WTC11 (cell line): ENCODE measurements at regions not wholly inside any gene's neighbourhood (a gene's known extent, or its start where the extent isn't known, plus 50 kb on each side); places are given as distances from the start of the nearest gene placed in this dataset.
"Not testable (repeated sequence)": the region's sequence is repeated elsewhere in the genome, so short reads cannot be mapped to it uniquely, and the experiment has no call there.

Source experiments
- ATAC-seq: fragments of 200-7000 bp; cut with Tn5 transposase; 2 replicates; pipeline ENCODE4 v1.10.0; 2021; ENCODE audit warnings: mild to moderate bottlenecking, moderate library complexity
- CTCF ChIA-PET: fragments of 300-600 bp; sonication (Branson Sonifier 250); formaldehyde crosslinking; loops from one replicate; lab custom pipeline; 2021; ENCODE audit warnings: antibody characterized with exemption; lab: Charles Lee
- POLR2A ChIA-PET: fragments of 350-600 bp; sonication (Branson Sonifier 250); formaldehyde crosslinking; loops from one replicate; lab custom pipeline; 2021; ENCODE audit warnings: antibody characterized with exemption; lab: Charles Lee
- DNase-seq: peaks from one replicate; pipeline ENCODE4 v3.0.0; 2021; ENCODE audit warnings: low spot score
- H3K27ac Mint-ChIP-seq: 2 replicates; pipeline ENCODE4 v1.8.0; 2021; ENCODE audit warnings: mixed read lengths
- H3K27me3 Mint-ChIP-seq: 2 replicates; pipeline ENCODE4 v1.8.0; 2021; ENCODE audit warnings: low read depth, mild to moderate bottlenecking, moderate library complexity, mixed read lengths
- H3K36me3 Mint-ChIP-seq: 2 replicates; pipeline ENCODE4 v1.8.0; 2021; ENCODE audit warnings: mixed read lengths
- H3K4me1 Mint-ChIP-seq: 2 replicates; pipeline ENCODE4 v1.8.0; 2022; ENCODE audit warnings: mixed read lengths
- H3K4me3 Mint-ChIP-seq: 2 replicates; pipeline ENCODE4 v1.8.0; 2021; ENCODE audit warnings: mild to moderate bottlenecking, moderate library complexity, mixed read lengths
- H3K9me3 Mint-ChIP-seq: 2 replicates; pipeline ENCODE4 v1.8.0; 2021; ENCODE audit warnings: mixed read lengths
- ATF2 ChIP-seq: sonication (generic); formaldehyde crosslinking; IDR thresholded peaks from 2 replicates; pipeline ENCODE4 v1.8.1; 2022; ENCODE audit warnings: low read depth, missing genetic modification reagents, borderline replicate concordance
- CREM ChIP-seq: sonication (generic); formaldehyde crosslinking; IDR thresholded peaks from 2 replicates; pipeline ENCODE4 v1.8.1; 2022; ENCODE audit warnings: mild to moderate bottlenecking, missing genetic modification reagents, moderate library complexity
- E2F1 ChIP-seq: sonication (generic); formaldehyde crosslinking; IDR thresholded peaks from 2 replicates; pipeline ENCODE4 v1.8.0; 2022; ENCODE audit warnings: mild to moderate bottlenecking, missing genetic modification reagents
- FOXJ3 ChIP-seq: sonication (generic); formaldehyde crosslinking; IDR thresholded peaks from 2 replicates; pipeline ENCODE4 v1.9.0; 2021; ENCODE audit warnings: missing genetic modification reagents, mild to moderate bottlenecking, borderline replicate concordance
- FOXP1 ChIP-seq: sonication (generic); formaldehyde crosslinking; IDR thresholded peaks from 2 replicates; pipeline ENCODE4 v1.8.0; 2022; ENCODE audit warnings: missing genetic modification reagents, mild to moderate bottlenecking, moderate library complexity, borderline replicate concordance
- GTF2I ChIP-seq: fragments of 250-450 bp; sonication (Bioruptor Pico); conservative IDR thresholded peaks from 2 replicates; pipeline ENCODE4 v1.4.0; 2021; ENCODE audit warnings: mild to moderate bottlenecking
- JUN ChIP-seq: sonication (generic); formaldehyde crosslinking; IDR thresholded peaks from 2 replicates; pipeline ENCODE4 v1.8.0; 2023; ENCODE audit warnings: mild to moderate bottlenecking, missing genetic modification reagents
- MAX ChIP-seq: sonication (generic); formaldehyde crosslinking; IDR thresholded peaks from 2 replicates; pipeline ENCODE4 v1.8.0; 2022; ENCODE audit warnings: mild to moderate bottlenecking, missing genetic modification reagents
- MXD4 ChIP-seq: fragments of 250-450 bp; sonication (Bioruptor Pico); IDR thresholded peaks from 2 replicates; pipeline ENCODE4 v1.8.0; 2021; ENCODE audit warnings: mild to moderate bottlenecking, moderate library complexity, borderline replicate concordance
- MYBL2 ChIP-seq: sonication (generic); formaldehyde crosslinking; IDR thresholded peaks from 2 replicates; pipeline ENCODE4 v1.8.1; 2023; ENCODE audit warnings: mild to moderate bottlenecking, moderate library complexity, missing genetic modification reagents
- NFATC4 ChIP-seq: fragments of 250-450 bp; sonication (Bioruptor Pico); IDR thresholded peaks from 2 replicates; pipeline ENCODE4 v1.9.0; 2021; ENCODE audit warnings: mild to moderate bottlenecking
- NR1H2 ChIP-seq: sonication (generic); formaldehyde crosslinking; IDR thresholded peaks from 2 replicates; pipeline ENCODE4 v1.9.0; 2021; ENCODE audit warnings: mild to moderate bottlenecking, moderate library complexity, missing genetic modification reagents
- TCF7 ChIP-seq: sonication (generic); formaldehyde crosslinking; IDR thresholded peaks from 2 replicates; pipeline ENCODE4 v1.8.0; 2022; ENCODE audit warnings: mild to moderate bottlenecking, low read depth, missing genetic modification reagents, moderate library complexity
- USF1 ChIP-seq: sonication (generic); formaldehyde crosslinking; IDR thresholded peaks from 2 replicates; pipeline ENCODE4 v1.8.0; 2022; ENCODE audit warnings: mild to moderate bottlenecking, missing genetic modification reagents
- ZNF263 ChIP-seq: sonication (generic); formaldehyde crosslinking; IDR thresholded peaks from 2 replicates; pipeline ENCODE4 v1.8.1; 2022; ENCODE audit warnings: low read depth, mild to moderate bottlenecking, moderate library complexity, missing genetic modification reagents
- ZNF423 ChIP-seq: fragments of 250-450 bp; sonication (Bioruptor Pico); IDR thresholded peaks from 2 replicates; pipeline ENCODE4 v2.1.2; 2022; ENCODE audit warnings: mild to moderate bottlenecking, moderate library complexity
- TF ChIP-seq, protein P1 (sequence below): sonication (generic); formaldehyde crosslinking; IDR thresholded peaks from 2 replicates; pipeline ENCODE4 v1.8.0; 2022; ENCODE audit warnings: mild to moderate bottlenecking, missing genetic modification reagents
- TF ChIP-seq, protein P2 (sequence below): sonication (generic); formaldehyde crosslinking; IDR thresholded peaks from 2 replicates; pipeline ENCODE4 v1.8.1; 2023; ENCODE audit warnings: mild to moderate bottlenecking, missing genetic modification reagents, moderate library complexity
- TF ChIP-seq, protein P3 (sequence below): fragments of 250-450 bp; sonication (Bioruptor Pico); IDR thresholded peaks from 2 replicates; pipeline ENCODE4 v2.1.2; 2022; ENCODE audit warnings: mild to moderate bottlenecking, moderate library complexity
- TF ChIP-seq, protein P4 (sequence below): sonication (generic); formaldehyde crosslinking; IDR thresholded peaks from 2 replicates; pipeline ENCODE4 v1.8.1; 2023; ENCODE audit warnings: mild to moderate bottlenecking, missing genetic modification reagents

- no peak for TF ChIP-seq ZNF263 (CRISPR knock-in tag)
- no peak for TF ChIP-seq MXD4 (CRISPR knock-in tag)
- no peak for TF ChIP-seq NR1H2 (CRISPR knock-in tag)
- TF ChIP-seq, all 79 proteins: peak for 0
Measured at GRCh38 chr2:58387701-58388100, 146.6 kb upstream of the FANCL start (continued).

DNA sequence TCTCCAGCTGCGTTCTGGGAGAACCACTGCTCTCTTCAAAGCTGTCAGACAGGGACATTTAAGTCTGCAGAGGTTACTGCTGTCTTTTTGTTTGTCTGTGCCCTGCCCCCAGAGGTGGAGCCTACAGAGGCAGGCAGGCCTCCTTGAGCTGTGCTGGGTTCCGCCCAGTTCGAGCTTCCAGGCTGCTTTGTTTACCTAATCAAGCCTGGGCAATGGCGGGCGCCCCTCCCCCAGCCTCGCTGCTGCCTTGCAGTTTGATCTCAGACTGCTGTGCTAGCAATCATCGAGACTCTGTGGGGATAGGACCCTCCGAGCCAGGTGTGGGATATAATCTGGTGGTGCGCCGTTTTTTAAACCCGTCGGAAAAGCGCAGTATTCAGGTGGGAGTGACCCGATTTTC lies 145.8 kb upstream of the FANCL start:
- Mint-ChIP-seq H3K36me3 (peaks cover 12% of the 10 kb centered on the region), H3K9me3 (peaks cover 22% of the 10 kb centered on the region), H3K4me3 (peak overlapping the region; percentile 62), H3K27ac (peak overlapping the region; percentile 88; the same call in 1 of the 2 replicates), H3K4me1 (peaks cover 10% of the 10 kb centered on the region)
- ATAC-seq, CTCF ChIA-PET, POLR2A ChIA-PET, H3K27me3 Mint-ChIP-seq: not testable (repeated sequence)
- DNase-seq = peak; percentile 69

DNA sequence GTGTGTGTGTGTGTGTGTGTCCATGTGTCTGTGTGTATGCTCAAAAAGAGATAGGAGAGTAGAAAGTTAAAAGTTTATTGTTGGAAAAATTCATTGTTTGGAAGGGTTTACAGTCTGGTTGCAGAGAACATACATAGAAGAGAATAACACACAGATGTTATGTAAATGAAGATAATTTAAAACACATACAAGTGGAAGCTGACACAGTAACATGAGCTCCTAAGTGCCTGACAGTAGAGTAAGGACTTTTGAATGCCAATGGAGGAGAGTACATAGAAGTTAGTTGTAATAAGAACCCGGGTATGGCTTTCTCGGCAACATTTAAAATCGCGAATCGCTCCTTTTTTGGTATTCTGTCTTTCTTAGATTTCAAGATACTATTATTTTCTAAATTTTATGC lies 137.0 kb upstream of the FANCL start:
- TF ChIP-seq E2F1 (CRISPR knock-in tag) (no peak), MYBL2 (no peak), ATF2 (CRISPR knock-in tag) (no peak), FOXP1 (no peak), USF1 (CRISPR knock-in tag) (no peak)
- TF ChIP-seq, protein P1, sequence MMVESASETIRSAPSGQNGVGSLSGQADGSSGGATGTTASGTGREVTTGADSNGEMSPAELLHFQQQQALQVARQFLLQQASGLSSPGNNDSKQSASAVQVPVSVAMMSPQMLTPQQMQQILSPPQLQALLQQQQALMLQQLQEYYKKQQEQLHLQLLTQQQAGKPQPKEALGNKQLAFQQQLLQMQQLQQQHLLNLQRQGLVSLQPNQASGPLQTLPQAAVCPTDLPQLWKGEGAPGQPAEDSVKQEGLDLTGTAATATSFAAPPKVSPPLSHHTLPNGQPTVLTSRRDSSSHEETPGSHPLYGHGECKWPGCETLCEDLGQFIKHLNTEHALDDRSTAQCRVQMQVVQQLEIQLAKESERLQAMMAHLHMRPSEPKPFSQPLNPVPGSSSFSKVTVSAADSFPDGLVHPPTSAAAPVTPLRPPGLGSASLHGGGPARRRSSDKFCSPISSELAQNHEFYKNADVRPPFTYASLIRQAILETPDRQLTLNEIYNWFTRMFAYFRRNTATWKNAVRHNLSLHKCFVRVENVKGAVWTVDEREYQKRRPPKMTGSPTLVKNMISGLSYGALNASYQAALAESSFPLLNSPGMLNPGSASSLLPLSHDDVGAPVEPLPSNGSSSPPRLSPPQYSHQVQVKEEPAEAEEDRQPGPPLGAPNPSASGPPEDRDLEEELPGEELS (CRISPR knock-in tag) = no peak
- TF ChIP-seq, protein P2, sequence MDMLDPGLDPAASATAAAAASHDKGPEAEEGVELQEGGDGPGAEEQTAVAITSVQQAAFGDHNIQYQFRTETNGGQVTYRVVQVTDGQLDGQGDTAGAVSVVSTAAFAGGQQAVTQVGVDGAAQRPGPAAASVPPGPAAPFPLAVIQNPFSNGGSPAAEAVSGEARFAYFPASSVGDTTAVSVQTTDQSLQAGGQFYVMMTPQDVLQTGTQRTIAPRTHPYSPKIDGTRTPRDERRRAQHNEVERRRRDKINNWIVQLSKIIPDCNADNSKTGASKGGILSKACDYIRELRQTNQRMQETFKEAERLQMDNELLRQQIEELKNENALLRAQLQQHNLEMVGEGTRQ (CRISPR knock-in tag) = no peak
- TF ChIP-seq, all 79 proteins: peak for 0
- CTCF ChIA-PET = interaction anchor here (1.5 kb wide), 1 partner anchor 19 kb away, joined by 5 read pairs; no protein-coding TSS in a partner anchor
- POLR2A ChIA-PET = no interaction called here

DNA sequence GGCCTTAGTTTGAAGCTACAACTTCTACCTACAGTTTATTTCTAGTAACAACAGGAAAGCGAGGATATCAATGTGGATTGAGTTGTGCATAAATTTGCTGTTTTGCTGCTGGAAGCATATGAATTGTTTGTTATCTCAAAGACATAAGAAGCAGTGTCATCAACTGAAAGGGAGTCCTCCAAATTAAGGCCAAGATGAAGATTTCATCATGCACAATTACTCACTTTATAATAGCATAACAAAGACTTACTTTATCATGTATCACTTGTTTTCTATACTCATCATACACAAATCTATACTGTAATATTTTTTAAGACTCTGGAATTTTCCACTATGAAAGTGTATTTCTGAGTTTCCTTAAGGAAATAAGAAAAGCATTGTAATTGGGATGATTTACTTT lies 136.1 kb upstream of the FANCL start:
- Mint-ChIP-seq H3K27ac (no peak overlapping the region), H3K27me3 (no peaks in the 10 kb centered on the region), H3K9me3 (peaks cover 23% of the 10 kb centered on the region), H3K36me3 (no peaks in the 10 kb centered on the region), H3K4me1 (peaks cover 3% of the 10 kb centered on the region; the same call in 1 of the 2 replicates), H3K4me3 (no peak overlapping the region)
- POLR2A ChIA-PET = no interaction called here
- DNase-seq = no peak
- CTCF ChIA-PET = interaction anchor here (1.5 kb wide), 1 partner anchor 18 kb away, joined by 5 read pairs; no protein-coding TSS in a partner anchor
- no peak for ATAC-seq
- TF ChIP-seq GTF2I (no peak), MAX (no peak), ZNF423 (CRISPR knock-in tag) (no peak), JUN (CRISPR knock-in tag) (no peak), FOXJ3 (no peak), CREM (CRISPR knock-in tag) (no peak), NFATC4 (CRISPR knock-in tag) (no peak), TCF7 (CRISPR knock-in tag) (no peak)
- TF ChIP-seq, protein P3, sequence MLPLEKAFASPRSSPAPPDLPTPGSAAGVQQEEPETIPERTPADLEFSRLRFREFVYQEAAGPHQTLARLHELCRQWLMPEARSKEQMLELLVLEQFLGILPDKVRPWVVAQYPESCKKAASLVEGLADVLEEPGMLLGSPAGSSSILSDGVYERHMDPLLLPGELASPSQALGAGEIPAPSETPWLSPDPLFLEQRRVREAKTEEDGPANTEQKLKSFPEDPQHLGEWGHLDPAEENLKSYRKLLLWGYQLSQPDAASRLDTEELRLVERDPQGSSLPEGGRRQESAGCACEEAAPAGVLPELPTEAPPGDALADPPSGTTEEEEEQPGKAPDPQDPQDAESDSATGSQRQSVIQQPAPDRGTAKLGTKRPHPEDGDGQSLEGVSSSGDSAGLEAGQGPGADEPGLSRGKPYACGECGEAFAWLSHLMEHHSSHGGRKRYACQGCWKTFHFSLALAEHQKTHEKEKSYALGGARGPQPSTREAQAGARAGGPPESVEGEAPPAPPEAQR (CRISPR knock-in tag) = no peak
- TF ChIP-seq, protein P4, sequence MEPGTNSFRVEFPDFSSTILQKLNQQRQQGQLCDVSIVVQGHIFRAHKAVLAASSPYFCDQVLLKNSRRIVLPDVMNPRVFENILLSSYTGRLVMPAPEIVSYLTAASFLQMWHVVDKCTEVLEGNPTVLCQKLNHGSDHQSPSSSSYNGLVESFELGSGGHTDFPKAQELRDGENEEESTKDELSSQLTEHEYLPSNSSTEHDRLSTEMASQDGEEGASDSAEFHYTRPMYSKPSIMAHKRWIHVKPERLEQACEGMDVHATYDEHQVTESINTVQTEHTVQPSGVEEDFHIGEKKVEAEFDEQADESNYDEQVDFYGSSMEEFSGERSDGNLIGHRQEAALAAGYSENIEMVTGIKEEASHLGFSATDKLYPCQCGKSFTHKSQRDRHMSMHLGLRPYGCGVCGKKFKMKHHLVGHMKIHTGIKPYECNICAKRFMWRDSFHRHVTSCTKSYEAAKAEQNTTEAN (CRISPR knock-in tag) = no peak

More for the DNA sequence above, 137.0 kb upstream of the FANCL start:
- DNase-seq (no peak), ATAC-seq (no peak)
- no peaks in the 10 kb centered on the region for H3K27me3 Mint-ChIP-seq
- peaks cover 19% of the 10 kb centered on the region for H3K9me3 Mint-ChIP-seq
- no peaks in the 10 kb centered on the region for H3K36me3 Mint-ChIP-seq
- H3K4me1 Mint-ChIP-seq = peaks cover 3% of the 10 kb centered on the region; the same call in 1 of the 2 replicates
- H3K27ac Mint-ChIP-seq = no peak overlapping the region
- no peak overlapping the region for H3K4me3 Mint-ChIP-seq
